Nephron (organoid): ENCODE measurements at regions not wholly inside any gene's neighbourhood (a gene's known extent, or its start where the extent isn't known, plus 50 kb on each side); places are given as distances from the start of the nearest gene placed in this dataset.

Source experiments
- H3K27ac Mint-ChIP-seq, 3 experiments: 2 replicates each; pipeline ENCODE4 v1.8.0; 2020; ENCODE audit warnings: mixed read lengths in 3 of 3, mild to moderate bottlenecking in 2 of 3, moderate library complexity in 1 of 3
- H3K27me3 Mint-ChIP-seq: 2 replicates; pipeline ENCODE4 v1.8.0; 2021; ENCODE audit warnings: low read depth, mild to moderate bottlenecking, moderate library complexity, mixed read lengths
- H3K36me3 Mint-ChIP-seq: 2 replicates; pipeline ENCODE4 v1.8.0; 2020; ENCODE audit warnings: low read depth, mixed read lengths
- H3K4me1 Mint-ChIP-seq: 2 replicates; pipeline ENCODE4 v1.8.0; 2020; ENCODE audit warnings: mixed read lengths
- H3K4me3 Mint-ChIP-seq, 3 experiments: 2 replicates each; pipeline ENCODE4 v1.8.0; 2020; ENCODE audit warnings: mild to moderate bottlenecking in 3 of 3, mixed read lengths in 3 of 3, moderate library complexity in 2 of 3
- H3K9me3 Mint-ChIP-seq: 2 replicates; pipeline ENCODE4 v1.8.0; 2020; ENCODE audit warnings: mixed read lengths
- CTCF ChIP-seq, 3 experiments: fragments of 200-600 bp; sonication (generic); IDR thresholded peaks; one replicate each; pipeline ENCODE4 v1.5.0; 2021; ENCODE audit warnings: antibody characterized with exemption in 3 of 3; ENCODE audit not compliant: unreplicated experiment in 3 of 3

- Mint-ChIP-seq H3K27me3 (no peaks in the 10 kb centered on the region), H3K9me3 (peaks cover 2% of the 10 kb centered on the region), H3K27ac (no peak overlapping the region), H3K36me3 (no peaks in the 10 kb centered on the region), H3K4me1 (no peaks in the 10 kb centered on the region), H3K4me3 (no peak overlapping the region)
- no peak for TF ChIP-seq CTCF (IDR thresholded peaks at IDR 0.05; ENCODE audit: unreplicated experiment in 3 of 3)
Observed at GRCh38 chr5:56561455-56561854, 253.9 kb upstream of the MAP3K1 start.

DNA sequence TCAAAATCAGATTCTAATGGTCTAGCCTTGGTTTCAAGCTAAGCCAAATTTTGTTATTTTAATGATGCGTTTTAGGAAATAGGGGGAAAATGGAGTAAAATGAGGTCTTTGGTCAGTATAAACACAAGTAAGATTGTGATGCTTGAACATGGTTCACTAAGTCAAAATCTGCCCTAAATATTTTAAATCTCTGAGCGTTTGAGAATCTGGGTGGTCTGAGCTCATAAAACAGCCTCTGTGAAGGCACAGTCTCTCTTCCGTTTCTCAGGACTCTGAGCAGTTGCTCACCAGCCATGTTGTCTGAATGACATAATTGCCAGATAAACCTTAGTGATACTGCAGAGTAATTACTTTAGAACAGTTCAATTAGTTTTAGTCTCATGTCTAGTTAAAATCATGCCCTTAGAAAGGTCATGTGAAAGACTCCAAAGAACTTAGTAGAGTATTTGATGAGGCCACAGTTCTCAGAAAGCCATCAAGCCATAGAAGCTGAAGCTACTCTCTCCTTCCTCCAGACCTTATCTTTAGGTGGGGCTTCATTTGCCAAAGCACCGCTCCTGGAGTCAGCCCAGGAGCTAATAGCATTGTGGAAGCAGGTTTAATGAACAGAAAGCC, 257.1 kb upstream of the MAP3K1 start:
- H3K9me3 Mint-ChIP-seq = peaks cover 2% of the 10 kb centered on the region
- no peak for TF ChIP-seq CTCF (IDR thresholded peaks at IDR 0.05; ENCODE audit: unreplicated experiment in 3 of 3)
- no peak overlapping the region for H3K4me3 Mint-ChIP-seq
- H3K27me3 Mint-ChIP-seq = no peaks in the 10 kb centered on the region
- no peak overlapping the region for H3K27ac Mint-ChIP-seq
- no peaks in the 10 kb centered on the region for H3K36me3 Mint-ChIP-seq
- no peaks in the 10 kb centered on the region for H3K4me1 Mint-ChIP-seq

DNA sequence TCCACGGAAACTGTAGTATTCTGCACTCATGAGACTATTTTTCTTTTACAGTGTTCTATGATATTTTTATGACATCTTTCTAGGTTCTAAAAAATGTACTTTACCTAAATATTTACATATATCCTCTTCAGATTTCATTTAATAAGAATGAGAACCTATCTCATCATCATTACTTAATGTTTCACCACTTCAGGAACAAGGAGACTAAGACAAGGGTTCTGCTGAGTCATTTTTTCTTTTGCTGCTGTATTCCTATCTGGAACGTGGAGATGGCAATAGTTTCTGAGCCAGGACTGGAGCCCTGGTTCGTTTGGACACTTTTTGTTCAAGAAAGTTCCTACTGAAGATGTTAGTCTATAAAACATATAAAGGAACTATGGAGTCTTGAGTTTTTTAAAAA, 258.2 kb upstream of the MAP3K1 start:
- Mint-ChIP-seq H3K4me3 (no peak overlapping the region), H3K4me1 (no peaks in the 10 kb centered on the region), H3K36me3 (no peaks in the 10 kb centered on the region), H3K27ac (no peak overlapping the region), H3K9me3 (peaks cover 2% of the 10 kb centered on the region), H3K27me3 (no peaks in the 10 kb centered on the region)
- no peak for TF ChIP-seq CTCF (IDR thresholded peaks at IDR 0.05; ENCODE audit: unreplicated experiment in 3 of 3)

- Mint-ChIP-seq H3K9me3 (no peaks in the 10 kb centered on the region), H3K27ac (no peak overlapping the region), H3K4me1 (no peaks in the 10 kb centered on the region), H3K4me3 (no peak overlapping the region), H3K36me3 (no peaks in the 10 kb centered on the region), H3K27me3 (no peaks in the 10 kb centered on the region)
- TF ChIP-seq CTCF (IDR thresholded peaks at IDR 0.05; ENCODE audit: unreplicated experiment in 3 of 3) = no peak
Observed at GRCh38 chr5:56552612-56553268, 262.6 kb upstream of the MAP3K1 start.

- Mint-ChIP-seq H3K9me3 (no peaks in the 10 kb centered on the region), H3K27ac (no peak overlapping the region), H3K4me3 (no peak overlapping the region), H3K27me3 (no peaks in the 10 kb centered on the region), H3K36me3 (no peaks in the 10 kb centered on the region), H3K4me1 (peaks cover 5% of the 10 kb centered on the region)
- no peak for TF ChIP-seq CTCF (IDR thresholded peaks at IDR 0.05; ENCODE audit: unreplicated experiment in 3 of 3)
Observed at GRCh38 chr5:56550227-56550626, 265.1 kb upstream of the MAP3K1 start.
